Neutrophil (primary cell): ENCODE measurements at regions not wholly inside any gene's neighbourhood (a gene's known extent, or its start where the extent isn't known, plus 50 kb on each side); places are given as distances from the start of the nearest gene placed in this dataset.

Source experiments
- H3K27ac ChIP-seq: fragments of 200-600 bp; sonication (generic); 2 replicates; pipeline ENCODE4 v1.5.1; 2016; ENCODE audit warnings: mild to moderate bottlenecking, moderate library complexity
- H3K27me3 ChIP-seq: fragments of 200-600 bp; sonication (generic); 2 replicates; pipeline ENCODE4 v1.6.0; 2016; ENCODE audit warnings: mild to moderate bottlenecking
- H3K36me3 ChIP-seq: fragments of 200-600 bp; sonication (generic); 2 replicates; pipeline ENCODE4 v1.5.1; 2017
- H3K4me1 ChIP-seq, 2 experiments: fragments of 200-600 bp in 1 of 2; sonication (generic) in 1 of 2; 1 replicate in 1 of 2; 2 replicates in 1 of 2; pipeline versions ENCODE4 v1.5.1 to v1.6.1; 2013 to 2016; ENCODE audit warnings: low read depth in 1 of 2, low read length in 1 of 2, mild to moderate bottlenecking in 1 of 2, moderate library complexity in 1 of 2; ENCODE audit not compliant: control insufficient read depth in 1 of 2, insufficient read depth in 1 of 2
- H3K4me3 ChIP-seq, 2 experiments: fragments of 200-600 bp in 1 of 2; sonication (generic) in 1 of 2; 1 replicate in 1 of 2; 2 replicates in 1 of 2; pipeline ENCODE4 v1.5.1; 2013 to 2016; ENCODE audit warnings: low read depth in 1 of 2, low read length in 1 of 2, mild to moderate bottlenecking in 1 of 2, moderate library complexity in 1 of 2
- H3K9me3 ChIP-seq: fragments of 200-600 bp; sonication (generic); 2 replicates; pipeline ENCODE4 v1.5.1; 2016
- TF ChIP-seq, protein P1 (sequence below): fragments of 200-600 bp; sonication (generic); IDR thresholded peaks from 2 replicates; pipeline ENCODE4 v1.5.1; 2016; ENCODE audit warnings: antibody characterized with exemption

DNA sequence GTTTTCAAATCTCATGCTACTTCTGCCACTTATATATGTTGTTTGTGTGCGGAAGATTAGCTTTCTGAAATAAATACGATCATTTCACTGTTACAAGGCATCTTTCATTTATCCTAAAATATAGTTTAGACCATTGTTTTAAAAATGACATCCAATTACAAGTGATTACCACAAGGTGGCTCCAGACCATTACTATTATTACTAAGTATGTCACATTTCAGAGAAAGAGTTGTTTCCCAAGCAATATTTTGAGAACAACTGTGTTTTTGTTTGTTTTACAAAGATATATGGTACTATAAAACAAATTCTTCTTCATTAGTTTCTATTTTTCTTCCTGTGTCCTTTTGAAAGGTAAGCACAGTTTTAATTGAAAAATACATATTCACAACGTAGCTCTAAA, 136.0 kb upstream of the RAP2B start:
- Histone ChIP-seq H3K27me3 (no peaks in the 10 kb centered on the region), H3K9me3 (no peaks in the 10 kb centered on the region), H3K36me3 (no peaks in the 10 kb centered on the region), H3K27ac (no peak overlapping the region), H3K4me1 (no peaks in the 10 kb centered on the region), H3K4me3 (no peak overlapping the region)
- TF ChIP-seq, protein P1, sequence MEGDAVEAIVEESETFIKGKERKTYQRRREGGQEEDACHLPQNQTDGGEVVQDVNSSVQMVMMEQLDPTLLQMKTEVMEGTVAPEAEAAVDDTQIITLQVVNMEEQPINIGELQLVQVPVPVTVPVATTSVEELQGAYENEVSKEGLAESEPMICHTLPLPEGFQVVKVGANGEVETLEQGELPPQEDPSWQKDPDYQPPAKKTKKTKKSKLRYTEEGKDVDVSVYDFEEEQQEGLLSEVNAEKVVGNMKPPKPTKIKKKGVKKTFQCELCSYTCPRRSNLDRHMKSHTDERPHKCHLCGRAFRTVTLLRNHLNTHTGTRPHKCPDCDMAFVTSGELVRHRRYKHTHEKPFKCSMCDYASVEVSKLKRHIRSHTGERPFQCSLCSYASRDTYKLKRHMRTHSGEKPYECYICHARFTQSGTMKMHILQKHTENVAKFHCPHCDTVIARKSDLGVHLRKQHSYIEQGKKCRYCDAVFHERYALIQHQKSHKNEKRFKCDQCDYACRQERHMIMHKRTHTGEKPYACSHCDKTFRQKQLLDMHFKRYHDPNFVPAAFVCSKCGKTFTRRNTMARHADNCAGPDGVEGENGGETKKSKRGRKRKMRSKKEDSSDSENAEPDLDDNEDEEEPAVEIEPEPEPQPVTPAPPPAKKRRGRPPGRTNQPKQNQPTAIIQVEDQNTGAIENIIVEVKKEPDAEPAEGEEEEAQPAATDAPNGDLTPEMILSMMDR: peak; percentile 27

DNA sequence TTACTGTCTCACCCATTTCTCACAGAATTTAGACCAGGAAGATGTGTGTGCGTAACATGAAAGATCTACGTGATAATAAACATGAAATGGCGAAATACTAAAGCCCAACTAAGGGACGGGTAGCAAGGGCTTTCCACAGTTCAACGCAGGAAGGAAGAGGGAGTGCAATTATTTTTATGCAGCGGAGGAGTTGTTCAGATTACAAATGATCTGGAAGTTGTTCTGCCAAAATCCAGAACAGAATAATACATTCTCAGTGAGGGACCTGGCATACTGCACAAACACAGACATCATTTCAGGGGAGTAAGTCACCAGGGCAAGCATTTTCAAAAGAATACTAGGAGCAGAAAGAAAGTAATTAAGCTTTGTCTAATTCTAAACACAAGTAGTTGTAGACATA, 133.6 kb upstream of the RAP2B start:
- Histone ChIP-seq H3K27ac (no peak overlapping the region), H3K9me3 (no peaks in the 10 kb centered on the region), H3K4me1 (no peaks in the 10 kb centered on the region), H3K4me3 (no peak overlapping the region), H3K36me3 (no peaks in the 10 kb centered on the region), H3K27me3 (no peaks in the 10 kb centered on the region)
- TF ChIP-seq, protein P1: no peak

DNA sequence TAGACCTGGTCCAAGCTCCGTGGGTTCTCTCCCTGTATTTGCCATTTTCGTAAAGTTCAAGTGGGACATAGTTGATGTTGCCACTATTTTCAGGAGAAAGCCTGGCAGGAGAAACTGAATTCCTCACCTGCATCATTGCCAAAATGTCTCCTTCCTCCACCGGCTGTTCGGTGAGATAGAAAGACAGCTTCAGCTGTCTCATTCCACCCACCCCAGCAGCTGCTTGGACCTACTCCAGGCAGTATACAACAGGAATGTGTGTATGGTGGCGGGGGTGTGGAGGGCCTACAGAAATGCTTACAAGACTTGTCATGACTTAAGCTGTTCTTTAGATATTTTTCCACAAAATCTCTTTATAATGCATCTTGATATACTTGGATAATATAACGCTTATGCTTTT, 132.7 kb upstream of the RAP2B start:
- no peaks in the 10 kb centered on the region for H3K9me3 ChIP-seq
- no peaks in the 10 kb centered on the region for H3K27me3 ChIP-seq
- no peak overlapping the region for H3K27ac ChIP-seq
- TF ChIP-seq, protein P1: no peak
- no peak overlapping the region for H3K4me3 ChIP-seq
- no peaks in the 10 kb centered on the region for H3K4me1 ChIP-seq
- H3K36me3 ChIP-seq: no peaks in the 10 kb centered on the region

DNA sequence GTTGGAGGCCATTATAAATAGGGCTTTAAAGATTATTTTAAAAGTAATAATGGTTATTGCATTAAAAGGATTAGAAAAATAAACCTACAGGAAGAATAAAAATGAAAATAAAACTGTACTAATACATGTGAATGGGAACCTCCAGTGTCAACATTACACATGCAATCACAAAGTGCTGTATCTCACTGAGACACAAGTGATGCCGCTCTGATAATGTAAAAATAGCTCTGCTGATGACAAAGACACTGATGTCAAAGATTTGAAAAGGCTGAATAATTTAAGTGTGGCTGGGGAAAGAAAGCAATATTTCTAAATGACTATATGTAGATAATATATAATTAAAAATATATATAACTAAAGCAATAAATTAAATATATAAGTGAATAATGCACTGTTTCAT, 129.1 kb upstream of the RAP2B start:
- H3K9me3 ChIP-seq: no peaks in the 10 kb centered on the region
- no peaks in the 10 kb centered on the region for H3K4me1 ChIP-seq
- H3K4me3 ChIP-seq: no peak overlapping the region
- no peaks in the 10 kb centered on the region for H3K36me3 ChIP-seq
- no peaks in the 10 kb centered on the region for H3K27me3 ChIP-seq
- TF ChIP-seq, protein P1: no peak
- no peak overlapping the region for H3K27ac ChIP-seq

DNA sequence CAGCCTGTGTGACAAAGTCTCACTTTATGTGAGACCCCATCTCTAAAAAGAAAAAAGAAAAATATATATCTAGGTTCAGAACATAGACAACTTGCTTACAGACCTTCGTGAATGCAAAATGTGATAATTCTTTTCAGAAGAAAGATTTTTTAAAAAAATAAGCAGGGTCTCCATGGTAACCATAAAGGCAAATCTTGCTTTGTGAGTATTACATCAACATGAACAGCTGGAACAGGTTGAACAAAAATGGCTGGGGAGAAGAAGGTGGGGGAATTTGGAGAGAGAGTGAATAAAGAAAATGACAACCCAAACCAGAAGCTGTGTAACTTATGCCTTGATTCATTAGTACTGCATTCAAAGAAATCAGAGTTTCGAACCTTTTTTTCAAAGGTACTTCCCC, 125.2 kb upstream of the RAP2B start:
- TF ChIP-seq, protein P1: no peak
- Histone ChIP-seq H3K27ac (no peak overlapping the region), H3K9me3 (no peaks in the 10 kb centered on the region), H3K27me3 (no peaks in the 10 kb centered on the region), H3K4me1 (no peaks in the 10 kb centered on the region), H3K4me3 (no peak overlapping the region), H3K36me3 (no peaks in the 10 kb centered on the region)

DNA sequence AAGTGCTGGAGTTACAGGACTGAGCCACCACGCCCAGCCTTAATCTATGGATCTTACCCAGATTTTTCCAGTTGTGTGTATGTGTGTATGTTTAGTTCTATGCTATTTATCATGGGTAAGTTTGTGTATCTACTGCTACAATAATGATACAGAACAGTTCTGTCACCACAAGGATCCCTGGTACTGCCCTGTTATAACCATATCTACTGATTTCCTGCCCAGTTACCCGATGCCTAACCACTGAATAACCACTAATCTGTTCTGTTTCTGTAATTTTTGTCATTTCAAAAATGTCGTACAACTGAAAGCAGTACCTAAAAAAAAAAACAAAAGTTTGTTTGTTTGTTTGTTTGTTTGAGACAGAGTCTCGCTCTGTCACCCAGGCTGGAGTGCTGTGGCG, 123.7 kb upstream of the RAP2B start:
- TF ChIP-seq, protein P1: no peak
- Histone ChIP-seq H3K9me3 (no peaks in the 10 kb centered on the region), H3K4me3 (no peak overlapping the region), H3K27me3 (no peaks in the 10 kb centered on the region), H3K4me1 (peaks cover 0 to 4% of the 10 kb centered on the region in 2 experiments), H3K36me3 (no peaks in the 10 kb centered on the region), H3K27ac (no peak overlapping the region)
